CD4-positive, alpha-beta T cell treated with Interleukin-12 subunit alpha and Interleukin-12 subunit beta, for 1 hour (primary cell): ENCODE measurements at regions not wholly inside any gene's neighbourhood (a gene's known extent, or its start where the extent isn't known, plus 50 kb on each side); places are given as distances from the start of the nearest gene placed in this dataset.

Experiments used
- DNase-seq: peaks from one replicate; pipeline ENCODE4 v3.0.0-alpha.2; 2020

DNA sequence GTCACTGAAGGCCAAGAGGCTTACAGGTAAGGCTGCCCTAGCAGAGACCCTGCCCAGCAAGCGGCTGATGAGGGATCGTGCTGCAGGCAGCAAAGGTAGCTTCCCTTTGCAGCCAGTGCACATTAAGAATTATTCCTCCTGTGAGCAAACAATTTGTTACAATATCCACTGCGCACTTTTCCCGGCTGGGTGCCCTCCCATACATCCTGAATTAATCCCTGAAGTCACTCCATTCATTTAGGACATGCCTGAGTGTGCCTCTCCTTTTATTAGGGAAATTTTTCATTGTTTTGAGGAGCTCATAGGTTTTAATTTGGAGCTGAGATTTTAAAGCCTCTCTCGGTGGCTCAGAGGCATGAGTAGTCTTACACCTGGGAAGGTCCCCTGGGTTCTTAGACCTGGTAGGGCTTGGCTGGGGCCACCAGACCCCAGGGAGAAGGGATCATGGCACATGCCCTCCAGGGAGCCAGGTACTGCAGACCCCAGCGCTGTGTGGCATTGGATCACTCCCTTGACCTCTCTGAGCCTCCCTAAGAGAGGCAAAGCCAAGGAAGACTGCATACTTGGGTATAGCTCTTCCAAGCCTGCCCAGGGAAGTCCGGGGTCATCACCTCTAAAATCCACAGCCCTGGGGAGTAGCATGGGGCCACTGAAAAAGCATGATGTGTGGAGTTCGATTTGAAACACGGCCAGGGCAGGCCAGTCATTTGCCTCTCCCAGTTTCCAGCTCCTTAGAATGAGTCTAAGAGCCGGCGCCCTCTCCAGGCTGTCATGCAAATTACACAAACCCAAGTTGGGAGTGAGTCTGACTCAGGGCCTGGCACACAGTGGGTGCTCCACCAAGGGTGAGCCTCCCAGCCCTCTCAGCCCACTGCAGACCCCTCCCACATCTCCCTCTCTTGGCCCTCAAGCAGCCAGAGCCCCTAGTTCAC, 151.9 kb upstream of the LINGO1 start:
- DNase-seq: no peak

DNA sequence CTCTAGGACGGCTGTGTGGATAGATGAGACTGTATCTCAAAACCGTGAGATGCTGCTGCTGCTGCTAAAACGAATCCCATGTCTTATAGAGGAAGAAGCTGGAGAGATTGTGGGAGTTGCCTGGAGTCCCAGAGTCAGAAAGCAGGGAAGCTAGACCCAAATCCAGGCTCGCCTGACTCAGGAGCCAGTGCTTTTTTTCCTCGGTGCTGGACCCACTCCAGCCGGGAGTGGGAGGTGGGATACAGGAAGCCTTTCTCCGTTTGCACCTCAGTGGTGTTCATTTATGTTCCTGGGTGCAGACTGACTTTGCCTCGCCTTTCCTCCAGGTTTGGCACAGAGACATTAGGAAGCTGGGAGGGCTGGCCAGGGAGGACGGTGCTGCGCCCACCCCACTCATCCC, 150.9 kb upstream of the LINGO1 start:
- DNase-seq: no peak

DNA sequence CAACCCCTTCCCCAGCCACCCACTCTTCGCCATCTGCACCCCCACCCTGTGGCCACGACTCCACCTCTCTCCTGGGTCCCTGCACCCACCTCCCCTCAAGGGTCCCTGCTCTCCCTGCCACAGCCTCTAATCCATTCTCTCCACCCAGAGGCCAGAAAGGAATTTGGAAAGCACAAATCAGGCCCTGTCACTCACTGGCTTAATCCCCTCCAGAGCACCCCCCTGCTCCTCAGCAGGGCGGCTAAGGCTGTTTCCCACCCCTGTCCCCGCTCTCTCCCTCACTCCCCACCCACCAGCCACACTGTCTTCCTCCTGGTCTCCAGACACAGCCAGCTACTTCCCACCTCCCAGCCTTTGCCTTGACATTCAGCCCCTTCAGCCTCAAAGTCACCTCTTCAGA, 150.0 kb upstream of the LINGO1 start:
- no peak for DNase-seq

DNA sequence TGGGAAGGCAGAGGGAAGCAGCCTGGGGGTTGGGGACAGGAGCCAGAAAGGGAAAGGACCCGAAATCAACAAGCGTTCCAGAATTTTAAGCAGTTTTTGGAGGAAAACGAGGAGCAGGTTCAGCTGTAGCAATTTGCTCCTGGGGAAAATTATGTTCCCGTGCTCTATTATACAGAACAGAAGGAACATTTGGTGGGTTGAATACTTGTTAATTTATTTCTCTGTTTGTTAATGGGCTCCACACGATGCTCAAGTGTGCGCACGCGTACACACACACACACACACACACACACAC, 149.2 kb upstream of the LINGO1 start:
- no peak for DNase-seq

DNA sequence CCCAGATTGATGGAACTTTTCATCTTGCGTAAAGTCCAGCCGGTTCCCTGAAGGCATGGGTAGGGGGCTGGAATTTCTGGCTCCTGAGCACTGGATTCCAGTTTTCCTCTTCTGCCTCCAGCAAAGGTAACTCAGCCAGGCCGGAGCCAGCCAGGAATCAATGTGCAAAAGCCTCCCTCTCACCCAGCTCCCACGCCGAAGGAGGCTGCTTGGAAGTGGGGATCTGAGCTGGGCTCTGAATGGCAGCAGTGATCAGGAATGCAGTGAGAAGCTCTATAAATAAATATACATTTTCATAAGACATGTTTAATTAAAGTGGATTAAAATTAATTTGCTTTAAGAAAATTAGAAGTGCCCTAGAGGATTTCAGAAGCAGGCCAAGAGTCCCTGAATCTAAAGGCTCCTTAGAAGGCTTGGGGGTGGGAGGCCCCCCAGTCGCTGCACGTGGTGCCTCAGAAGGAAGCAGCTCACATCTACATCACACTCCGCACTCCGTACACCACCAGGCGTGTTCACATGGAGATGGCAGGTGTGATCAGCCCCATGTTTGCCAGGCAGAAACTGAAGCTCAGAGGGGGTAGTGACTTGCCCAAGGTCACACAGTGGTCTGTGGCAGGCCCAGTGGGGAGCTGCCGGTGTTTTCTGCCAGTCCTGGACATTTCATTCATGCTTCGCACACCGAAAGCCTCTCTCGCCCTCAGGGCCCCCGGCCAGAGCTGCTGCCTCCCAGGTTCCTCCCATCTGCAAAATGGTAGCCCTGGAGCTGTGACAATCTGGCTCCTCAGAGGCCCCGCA, 148.6 kb upstream of the LINGO1 start:
- no peak for DNase-seq

DNA sequence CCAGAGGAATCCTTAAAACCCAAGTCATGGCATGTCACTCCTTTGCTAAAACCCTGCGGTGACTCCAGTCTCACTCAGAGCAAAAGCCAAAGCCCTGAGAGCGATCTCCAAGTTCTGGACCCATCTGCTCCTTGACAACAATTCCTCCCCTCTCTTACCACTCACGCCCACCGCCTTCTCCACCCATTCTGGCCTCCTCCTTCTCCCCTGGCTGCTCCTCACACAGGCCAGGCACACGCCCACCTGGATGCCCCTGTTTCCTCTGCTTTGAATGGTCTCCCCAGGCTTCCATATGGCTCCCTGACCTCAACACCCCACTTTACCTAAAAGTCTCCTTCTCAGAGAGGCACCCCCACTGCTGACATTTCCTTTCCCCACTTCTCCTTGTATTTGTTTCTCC, 146.1 kb upstream of the LINGO1 start:
- no peak for DNase-seq

DNA sequence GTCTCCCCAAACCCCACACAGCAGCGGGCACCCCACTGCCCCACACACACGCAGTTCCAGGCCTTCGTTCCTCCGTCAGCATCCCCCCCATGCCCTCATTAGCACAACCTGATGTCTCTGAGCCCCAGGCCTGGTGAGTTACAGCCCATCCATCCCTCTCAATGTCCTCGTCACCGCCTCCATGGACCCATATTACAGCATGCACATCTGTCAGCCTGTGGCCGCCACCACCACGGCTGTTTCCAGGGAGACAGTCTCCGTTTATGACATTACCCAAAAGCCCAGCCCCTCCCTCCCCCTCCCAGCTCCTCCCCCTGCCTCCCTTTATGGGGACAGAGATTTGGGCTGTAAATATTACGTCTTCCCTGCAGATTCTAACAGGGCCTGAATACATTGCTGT, 143.1 kb upstream of the LINGO1 start:
- no peak for DNase-seq

DNA sequence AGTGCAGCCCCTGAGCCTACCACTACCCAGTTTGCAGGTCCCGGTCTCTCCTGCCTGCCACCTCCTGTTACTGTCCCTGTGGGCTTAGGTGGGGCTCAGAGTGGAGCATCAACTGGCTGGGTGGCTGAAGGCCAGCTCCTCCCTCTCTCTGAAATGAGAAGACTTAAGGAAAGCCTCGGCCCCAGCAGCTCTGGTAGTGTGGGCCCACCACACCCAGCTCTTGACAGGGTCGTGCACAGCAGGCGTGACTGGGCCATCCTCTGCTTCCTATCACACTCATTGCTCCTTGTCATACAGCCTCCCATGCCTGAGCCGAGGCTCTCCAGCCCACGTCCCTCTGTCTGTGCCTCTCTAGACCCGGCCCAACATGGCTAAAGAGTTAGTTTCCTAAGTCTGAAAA, 142.7 kb upstream of the LINGO1 start:
- no peak for DNase-seq

DNA sequence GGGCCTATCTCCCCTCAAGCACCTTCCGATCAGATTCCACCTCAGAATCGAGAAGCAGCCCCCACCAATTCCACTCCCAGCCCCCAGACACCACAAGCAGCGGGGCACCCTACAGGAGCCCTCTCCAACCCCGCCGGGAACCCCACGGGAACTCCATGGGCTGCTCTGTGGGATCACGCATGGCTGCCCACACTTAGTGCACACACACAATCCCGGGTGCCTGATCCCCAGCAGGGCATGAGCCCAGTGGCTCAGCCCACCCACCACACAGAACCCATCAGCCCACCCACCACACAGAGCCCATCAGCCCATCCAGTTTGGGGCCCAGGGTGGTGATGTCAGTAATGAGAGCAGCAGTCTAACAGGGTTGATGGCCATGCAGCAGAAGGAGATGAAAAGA, 141.6 kb upstream of the LINGO1 start:
- DNase-seq: no peak

DNA sequence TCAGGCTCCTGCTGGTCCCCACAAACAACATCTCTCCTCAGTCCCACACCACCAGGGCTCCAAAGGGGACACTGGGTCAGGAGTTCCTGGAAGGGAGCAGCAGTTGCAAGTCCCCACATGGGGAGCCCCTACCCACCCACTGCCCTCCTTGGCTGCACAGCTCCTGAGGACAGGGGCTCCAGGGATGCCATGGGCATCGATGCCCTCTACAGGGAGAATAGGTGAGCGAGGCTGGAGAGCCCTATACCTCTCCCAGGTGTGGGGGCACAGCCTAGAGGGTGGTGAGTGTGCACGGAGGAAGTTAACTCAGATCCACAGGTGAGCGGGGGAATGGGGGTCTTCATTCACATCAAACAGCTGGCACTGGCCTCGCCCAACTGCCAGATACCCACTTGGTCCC, 141.2 kb upstream of the LINGO1 start:
- no peak for DNase-seq

DNA sequence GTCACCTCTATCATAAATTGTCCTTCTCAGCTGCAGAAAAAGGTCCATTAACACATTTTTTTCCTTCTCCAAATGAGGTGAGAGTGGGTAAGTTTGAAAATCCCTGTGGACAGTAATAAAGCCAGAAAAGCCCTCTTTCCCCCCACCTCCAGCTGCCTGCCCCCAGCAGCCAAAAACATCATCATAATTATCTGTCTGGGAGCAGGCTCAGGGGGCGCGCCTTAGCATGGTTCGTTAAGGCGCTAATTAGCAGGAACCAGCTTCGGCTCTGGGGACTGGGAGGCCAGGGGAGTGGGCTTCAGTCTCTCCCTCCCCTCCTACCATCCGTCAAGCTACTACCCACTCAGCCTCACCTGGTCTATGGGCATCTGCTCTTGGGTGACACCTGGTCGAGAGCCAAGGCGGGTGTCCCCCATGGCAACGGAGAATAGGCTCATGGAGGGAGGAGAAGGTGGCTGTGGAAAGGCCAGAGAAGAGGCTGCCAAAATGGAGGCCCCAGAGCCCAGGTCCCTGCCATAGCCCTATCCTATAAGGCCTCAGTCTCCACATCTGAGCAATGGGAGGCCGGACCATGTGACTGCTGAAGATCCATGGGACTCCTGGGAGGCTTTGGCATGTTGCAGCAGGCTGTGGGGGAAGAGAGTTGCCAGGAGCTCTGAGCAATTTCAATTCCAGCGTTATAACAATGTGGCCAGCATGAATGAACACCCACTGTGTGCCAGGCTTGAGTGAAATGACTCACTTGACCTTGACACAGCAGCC, 140.1 kb upstream of the LINGO1 start:
- DNase-seq: no peak

DNA sequence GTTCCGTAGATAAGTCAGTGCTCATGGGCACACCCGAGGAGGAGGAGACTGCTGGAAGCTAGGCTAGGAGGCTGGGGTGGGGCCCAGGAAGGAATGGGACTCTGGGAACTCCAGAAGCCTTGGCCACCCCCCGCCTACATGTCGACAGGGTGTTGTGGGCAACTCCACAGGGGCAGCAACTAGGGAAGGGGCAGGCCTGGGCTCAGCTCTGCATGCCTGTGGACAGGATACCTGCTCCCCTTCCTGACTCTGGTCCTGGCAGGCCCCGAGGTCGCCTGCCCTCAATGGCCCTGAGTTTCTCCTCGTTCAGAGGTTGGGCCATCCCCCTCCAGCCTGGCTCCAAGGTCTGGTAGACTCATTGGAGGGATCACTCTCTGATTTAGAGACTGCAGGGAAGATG, 138.9 kb upstream of the LINGO1 start:
- no peak for DNase-seq

DNA sequence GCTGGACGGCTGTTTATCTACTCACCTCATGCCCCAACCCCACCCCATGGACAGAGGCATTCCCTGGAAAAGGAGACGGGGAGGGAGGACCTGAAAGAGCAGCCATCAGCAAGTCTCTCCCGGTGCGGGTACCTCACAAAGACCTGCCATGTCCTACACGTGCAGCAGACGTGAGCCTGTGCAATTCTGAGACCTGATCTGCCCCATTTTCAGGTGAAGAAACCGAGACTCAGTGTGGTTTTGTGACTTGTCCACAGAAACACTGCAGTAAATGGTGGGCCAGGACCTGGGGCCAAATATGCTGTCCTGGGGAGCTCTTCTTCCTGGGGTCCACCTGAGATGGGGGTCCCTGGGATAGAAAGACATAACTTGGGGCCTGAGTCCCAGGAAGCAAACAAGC, 137.0 kb upstream of the LINGO1 start:
- DNase-seq: no peak

DNA sequence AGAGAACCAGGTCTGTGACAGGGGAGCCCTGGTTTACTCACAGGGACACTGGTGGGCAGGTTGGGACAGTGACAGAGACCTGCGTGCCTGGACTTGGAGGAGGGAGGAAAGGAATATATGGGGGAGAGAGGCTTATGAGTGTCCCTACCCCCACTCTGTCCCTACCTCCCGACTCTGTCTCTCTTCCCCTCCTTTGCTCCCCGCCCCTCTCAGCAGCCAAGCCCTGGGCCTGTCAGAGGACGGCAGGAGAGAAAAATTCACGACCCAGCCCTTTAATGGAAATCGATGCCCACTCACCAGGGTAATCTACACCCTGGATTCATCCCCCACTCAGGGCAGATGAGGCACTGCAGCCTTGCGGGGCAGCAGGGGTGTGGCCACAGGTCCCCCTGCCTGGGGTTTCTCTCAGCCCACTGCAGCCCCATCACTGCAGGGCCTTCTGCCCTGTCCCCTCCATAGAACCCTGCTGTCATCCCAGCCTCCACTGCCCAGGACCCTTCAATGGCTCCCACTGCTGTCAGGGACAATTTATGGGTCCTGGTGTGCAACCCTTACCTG, 135.9 kb upstream of the LINGO1 start:
- no peak for DNase-seq

DNA sequence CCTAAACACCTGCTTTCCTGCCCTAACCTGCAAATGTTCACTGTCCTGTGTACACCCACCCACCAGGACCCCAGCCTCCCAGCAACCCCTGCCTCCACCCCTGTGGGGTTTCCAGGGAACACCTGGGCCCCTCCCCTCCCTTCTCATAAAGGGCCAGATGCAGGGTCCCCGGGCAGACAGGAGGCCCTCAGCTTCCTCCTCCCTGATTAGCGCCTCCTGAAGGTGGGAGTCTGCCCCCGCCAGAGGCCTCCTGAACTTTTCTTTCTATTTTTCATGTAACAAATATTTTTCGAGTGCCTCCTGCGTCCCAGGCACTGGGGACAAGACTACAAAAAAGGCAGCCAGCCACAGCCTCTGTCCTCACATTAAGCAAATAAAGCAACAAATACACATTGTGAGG, 135.4 kb upstream of the LINGO1 start:
- DNase-seq: no peak

DNA sequence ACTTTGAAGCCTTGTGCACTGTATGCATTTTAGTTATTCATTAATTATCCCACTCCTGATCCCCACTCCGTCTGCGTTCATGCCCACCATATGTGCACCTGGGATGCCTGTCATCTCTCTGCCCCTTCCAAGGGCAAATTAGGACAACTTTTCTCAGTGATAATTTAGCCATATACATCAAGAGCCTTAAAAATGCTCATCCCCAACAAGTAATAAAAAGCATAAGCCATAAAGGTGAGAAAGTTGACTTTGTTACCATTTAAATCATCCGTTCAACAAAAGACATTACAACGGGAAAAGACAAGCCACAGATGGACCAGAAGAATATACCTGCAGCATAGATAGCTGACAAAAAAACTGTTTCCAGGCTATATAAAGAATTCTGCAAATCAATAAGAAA, 131.4 kb upstream of the LINGO1 start:
- DNase-seq: no peak

DNA sequence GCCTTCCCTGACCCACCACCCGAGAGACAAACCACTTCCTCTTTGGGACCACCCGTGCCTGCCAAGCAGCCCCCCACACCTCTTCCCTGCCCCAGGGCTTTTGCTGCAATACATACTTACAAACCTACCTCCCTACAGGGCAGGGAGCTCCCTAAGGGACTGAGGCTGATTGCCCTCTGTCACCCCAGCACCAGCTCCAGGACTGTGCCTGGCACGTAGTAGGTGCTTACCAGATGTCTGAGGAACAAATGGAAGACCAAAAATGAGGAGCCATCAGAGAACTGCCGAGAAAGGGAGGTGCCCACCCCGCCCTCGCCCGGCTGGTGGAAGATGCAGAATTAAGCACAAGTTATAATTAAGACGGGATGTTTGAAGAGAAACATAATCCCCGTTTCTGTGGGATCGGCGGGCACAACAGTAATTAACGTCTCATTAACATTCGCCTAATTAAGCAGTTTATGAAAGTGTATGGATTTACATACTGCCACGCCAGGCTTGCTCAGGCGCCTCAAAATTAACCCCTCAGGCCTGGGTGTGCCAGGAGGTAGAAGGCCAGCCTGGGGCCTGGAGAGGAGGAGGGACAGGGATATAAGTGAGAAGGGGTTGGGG, 130.1 kb upstream of the LINGO1 start:
- no peak for DNase-seq

DNA sequence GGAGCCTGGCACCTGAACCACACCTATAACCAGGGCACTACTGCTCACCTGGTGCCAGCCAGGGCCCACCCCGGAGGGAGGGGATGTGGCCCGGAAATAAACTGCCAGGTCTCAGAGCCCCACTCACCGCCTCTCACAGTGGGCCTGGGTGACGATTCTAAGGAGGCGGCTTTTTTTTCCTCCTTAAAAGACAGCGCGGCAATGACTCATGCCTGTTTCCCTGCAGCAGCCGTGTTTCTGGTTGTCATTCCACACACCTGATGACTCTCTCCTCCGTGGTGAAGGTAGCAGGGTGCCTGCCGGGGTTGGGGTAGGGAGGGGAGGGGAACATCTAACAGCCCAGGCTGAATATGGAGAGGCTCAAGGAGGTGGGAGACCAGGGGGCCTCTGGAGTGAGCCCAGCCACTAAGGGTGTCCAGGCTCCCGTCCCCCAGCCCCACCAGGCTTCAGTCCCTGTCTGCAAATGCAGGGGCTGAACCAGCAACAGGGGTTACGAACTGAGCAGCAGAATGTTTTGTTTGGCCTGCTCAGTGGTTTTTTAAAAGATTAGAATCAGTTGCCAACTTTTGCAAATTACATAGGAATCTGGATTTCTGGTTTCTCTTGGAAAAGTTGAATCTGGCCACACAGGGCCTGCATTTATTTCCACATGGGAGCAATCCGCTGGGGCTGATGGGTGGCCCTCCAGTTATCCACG, 127.3 kb upstream of the LINGO1 start:
- DNase-seq: no peak

DNA sequence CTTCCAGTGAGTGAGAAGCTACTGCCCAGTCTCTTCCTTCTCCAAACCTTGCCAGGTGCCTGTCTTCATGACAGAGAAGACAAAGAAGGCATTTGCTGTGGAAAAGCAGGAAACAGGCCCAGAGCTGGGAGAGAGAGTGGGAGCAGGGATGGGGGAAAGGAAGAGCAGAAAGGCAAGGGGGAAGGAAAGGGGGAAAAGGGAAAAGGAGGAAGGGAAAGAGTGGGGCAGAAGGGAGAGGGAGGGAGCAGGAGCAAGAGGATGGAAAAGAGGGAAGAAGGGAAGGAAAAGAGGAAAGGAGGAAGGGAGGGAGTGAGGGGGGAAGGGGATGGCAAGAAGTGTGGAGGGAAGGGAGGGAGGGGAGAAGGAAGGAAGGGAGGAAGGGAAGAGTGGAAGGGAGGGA, 121.2 kb upstream of the LINGO1 start:
- no peak for DNase-seq

DNA sequence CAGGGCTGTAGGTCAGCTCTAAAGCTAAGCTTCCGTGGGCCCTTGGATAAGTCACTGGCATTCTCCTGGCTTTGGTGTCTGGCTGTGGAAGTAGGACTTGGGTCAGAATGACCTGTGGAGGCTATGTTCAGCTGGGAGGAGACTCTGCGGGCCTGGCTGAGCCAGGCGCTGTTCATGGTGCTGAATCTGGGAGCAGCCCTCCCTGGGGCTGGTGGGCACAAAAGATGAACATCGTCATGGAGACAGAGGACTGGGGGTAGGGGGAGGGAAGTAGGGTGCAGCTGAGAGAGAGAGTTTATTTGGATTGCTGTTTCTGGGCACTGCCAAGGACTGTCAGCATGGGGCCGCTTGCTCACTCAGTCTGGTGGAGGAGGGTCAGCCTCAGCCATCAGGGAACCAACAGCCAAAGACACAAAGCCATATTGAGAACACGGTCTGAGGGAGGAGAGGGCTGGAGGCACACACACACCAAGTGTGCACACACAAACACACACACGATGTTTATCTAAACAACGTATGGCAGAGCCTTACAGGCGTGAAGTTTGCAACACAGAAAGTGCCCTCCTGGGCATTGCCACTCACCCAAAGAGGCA, 120.7 kb upstream of the LINGO1 start:
- no peak for DNase-seq

DNA sequence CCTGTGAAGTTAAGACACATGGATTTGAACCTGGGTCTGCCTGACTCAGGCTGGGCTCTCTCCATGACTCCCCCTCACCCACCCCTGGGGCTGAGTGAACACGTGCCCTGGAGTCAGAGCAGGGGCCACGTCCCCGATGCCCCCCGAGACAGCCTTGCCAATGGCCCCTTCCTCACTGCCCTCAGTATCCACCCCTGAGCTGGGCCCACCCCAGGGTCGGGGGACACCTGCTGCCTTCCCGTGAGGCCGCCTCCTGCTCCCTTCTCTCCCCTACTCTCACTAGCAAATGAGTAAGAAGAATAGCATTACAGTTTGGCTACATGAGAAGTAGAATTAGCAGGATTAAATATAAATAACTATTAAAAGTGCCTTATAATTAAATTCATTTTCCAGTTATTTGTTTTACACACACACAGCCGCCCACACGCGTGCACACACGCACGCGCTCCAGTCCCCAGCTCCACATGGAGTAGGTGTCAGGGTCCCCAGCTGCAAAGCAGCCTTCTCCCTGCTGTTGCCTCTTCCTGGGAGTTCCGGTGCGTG, 117.4 kb upstream of the LINGO1 start:
- DNase-seq: no peak
